ENCODE measurements at regions not wholly inside any gene's neighbourhood (a gene's known extent, or its start where the extent isn't known, plus 50 kb on each side); places are given as distances from the start of the nearest gene placed in this dataset.

DNA sequence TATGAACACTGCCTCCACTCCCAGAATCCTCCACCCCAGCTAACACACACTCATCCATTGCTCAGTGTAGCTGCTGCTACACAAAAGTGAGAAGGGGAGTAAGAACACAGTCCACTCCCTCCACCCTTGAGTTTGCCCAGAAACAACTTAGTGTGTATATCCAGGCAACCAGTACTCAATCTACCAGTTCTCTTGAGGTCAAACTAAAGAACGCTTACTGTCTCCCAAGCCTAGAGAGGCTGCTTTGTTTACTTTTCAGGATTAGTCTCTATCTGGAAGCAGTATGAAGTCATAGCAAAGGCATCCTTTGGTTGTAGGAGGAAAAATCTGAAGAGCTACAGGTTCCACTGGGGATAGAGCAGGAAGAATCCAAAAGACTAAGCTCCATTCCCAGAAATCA is 296.3 kb downstream of the KCNN2 start:
- no peaks in the 10 kb centered on the region for H3K27me3 ChIP-seq
- no peaks in the 10 kb centered on the region for H3K4me1 ChIP-seq
- no peaks in the 10 kb centered on the region for H3K9me3 ChIP-seq
- H3K27ac ChIP-seq: no peak overlapping the region
- no peaks in the 10 kb centered on the region for H3K36me3 ChIP-seq
- intact Hi-C loops (cut with DNase I): no loop called here
- WGBS, 2 donors: 11 to 40% methylated on average over 1 of the region's 1 CpG
- no peak for TF ChIP-seq POLR2A (IDR thresholded peaks at IDR 0.05)
- TF ChIP-seq, protein P1, sequence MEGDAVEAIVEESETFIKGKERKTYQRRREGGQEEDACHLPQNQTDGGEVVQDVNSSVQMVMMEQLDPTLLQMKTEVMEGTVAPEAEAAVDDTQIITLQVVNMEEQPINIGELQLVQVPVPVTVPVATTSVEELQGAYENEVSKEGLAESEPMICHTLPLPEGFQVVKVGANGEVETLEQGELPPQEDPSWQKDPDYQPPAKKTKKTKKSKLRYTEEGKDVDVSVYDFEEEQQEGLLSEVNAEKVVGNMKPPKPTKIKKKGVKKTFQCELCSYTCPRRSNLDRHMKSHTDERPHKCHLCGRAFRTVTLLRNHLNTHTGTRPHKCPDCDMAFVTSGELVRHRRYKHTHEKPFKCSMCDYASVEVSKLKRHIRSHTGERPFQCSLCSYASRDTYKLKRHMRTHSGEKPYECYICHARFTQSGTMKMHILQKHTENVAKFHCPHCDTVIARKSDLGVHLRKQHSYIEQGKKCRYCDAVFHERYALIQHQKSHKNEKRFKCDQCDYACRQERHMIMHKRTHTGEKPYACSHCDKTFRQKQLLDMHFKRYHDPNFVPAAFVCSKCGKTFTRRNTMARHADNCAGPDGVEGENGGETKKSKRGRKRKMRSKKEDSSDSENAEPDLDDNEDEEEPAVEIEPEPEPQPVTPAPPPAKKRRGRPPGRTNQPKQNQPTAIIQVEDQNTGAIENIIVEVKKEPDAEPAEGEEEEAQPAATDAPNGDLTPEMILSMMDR (IDR thresholded peaks at IDR 0.05): no peak
- DNase-seq: no peak
- no peak overlapping the region for H3K4me3 ChIP-seq (replicated peaks in 1 of 3)

DNA sequence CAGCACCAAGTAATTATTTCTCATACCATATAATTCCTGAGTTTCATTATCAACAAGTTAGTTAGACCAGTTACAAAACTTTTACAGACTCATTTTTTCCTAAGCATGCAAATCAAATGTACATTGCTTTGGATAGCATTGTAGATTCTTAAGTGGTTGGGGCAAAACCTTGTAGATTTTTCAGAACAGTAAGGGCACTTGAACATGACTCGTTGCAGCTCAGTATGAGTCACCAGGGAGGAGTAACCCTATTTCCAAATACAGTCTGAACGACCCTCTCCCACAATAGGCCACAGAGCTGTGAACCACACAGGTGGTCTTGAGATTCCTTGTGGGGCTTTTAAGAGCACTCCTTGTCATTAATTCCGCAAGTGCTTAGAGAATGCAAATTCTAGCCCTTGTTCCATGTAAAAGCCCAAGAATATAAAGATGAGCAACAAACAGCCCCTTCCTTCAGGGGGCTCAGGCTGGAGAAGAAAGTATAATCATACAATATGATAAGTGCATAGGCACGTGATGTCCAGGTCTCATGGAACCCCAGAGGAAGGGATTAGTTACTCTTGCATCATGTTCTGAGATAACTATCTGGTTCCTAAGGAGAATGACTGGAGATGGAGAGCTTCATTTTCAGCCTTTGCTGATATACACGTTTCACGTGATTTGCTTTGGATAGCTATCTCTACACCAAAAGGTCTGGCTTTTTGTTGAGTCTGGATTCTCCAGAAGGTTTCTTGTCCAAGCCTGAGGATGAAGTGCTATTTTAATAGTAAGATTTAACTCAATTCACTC is 295.7 kb downstream of the KCNN2 start:
- H3K4me3 ChIP-seq (replicated peaks in 1 of 3): no peak overlapping the region
- 55 to 57% methylated on average over 6 of the region's 6 CpGs for WGBS, 2 donors
- no peak overlapping the region for H3K27ac ChIP-seq
- H3K4me1 ChIP-seq: no peaks in the 10 kb centered on the region
- no peak for DNase-seq
- intact Hi-C loops (cut with DNase I): no loop called here
- H3K36me3 ChIP-seq: no peaks in the 10 kb centered on the region
- no peaks in the 10 kb centered on the region for H3K27me3 ChIP-seq
- no peaks in the 10 kb centered on the region for H3K9me3 ChIP-seq
- no peak for TF ChIP-seq POLR2A (IDR thresholded peaks at IDR 0.05)
- TF ChIP-seq, protein P1 (IDR thresholded peaks at IDR 0.05): no peak

DNA sequence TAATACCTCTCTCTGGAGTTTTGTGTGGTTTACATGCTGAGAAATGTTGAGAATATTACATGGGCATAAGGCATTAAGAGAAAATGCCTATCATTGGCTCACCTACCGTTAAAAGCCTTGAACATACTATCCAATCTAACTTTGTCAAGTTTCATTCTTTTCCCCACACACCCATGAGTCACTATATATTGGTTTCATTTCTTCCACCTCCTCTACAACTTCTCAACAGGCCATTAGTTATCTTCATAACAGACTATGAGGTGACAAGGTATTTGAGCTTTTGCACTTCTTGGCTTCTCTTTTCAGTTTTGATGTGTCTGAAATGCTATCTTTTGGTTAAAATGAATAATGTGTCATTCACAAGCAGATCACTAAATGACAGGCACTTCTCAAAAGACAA is 288.0 kb downstream of the KCNN2 start:
- TF ChIP-seq POLR2A (IDR thresholded peaks at IDR 0.05): no peak
- TF ChIP-seq, protein P1 (IDR thresholded peaks at IDR 0.05): no peak
- Histone ChIP-seq H3K36me3 (no peaks in the 10 kb centered on the region), H3K27ac (no peak overlapping the region), H3K27me3 (no peaks in the 10 kb centered on the region), H3K9me3 (no peaks in the 10 kb centered on the region), H3K4me3 (replicated peaks in 1 of 3) (no peak overlapping the region), H3K4me1 (no peaks in the 10 kb centered on the region)
- no peak for DNase-seq
- intact Hi-C loops (cut with DNase I): no loop called here
- WGBS, 2 donors: 73 to 93% methylated on average over 1 of the region's 1 CpG

DNA sequence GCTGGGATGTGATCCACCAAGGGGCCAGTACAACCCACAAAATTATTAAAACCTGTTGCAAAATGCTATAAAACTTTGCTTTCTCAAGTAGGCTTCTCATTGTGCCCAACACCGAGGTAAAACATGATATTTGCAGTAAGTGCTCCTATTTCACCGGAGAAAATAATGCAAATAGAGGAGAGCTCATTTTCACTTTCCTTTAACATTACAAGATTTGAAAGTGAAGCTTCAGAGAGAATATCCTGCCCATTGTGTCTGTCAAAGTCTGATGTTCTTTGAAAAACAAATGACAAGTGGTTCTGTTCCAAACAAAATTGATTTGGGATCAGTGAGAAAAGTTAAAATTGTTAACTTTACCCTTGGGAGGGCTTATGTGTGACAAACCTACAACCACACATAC is 287.1 kb downstream of the KCNN2 start:
- no peak for DNase-seq
- TF ChIP-seq, protein P1 (IDR thresholded peaks at IDR 0.05): no peak
- no peak for TF ChIP-seq POLR2A (IDR thresholded peaks at IDR 0.05)
- Histone ChIP-seq H3K36me3 (no peaks in the 10 kb centered on the region), H3K27me3 (no peaks in the 10 kb centered on the region), H3K9me3 (no peaks in the 10 kb centered on the region), H3K27ac (no peak overlapping the region), H3K4me3 (replicated peaks in 1 of 3) (no peak overlapping the region), H3K4me1 (no peaks in the 10 kb centered on the region)
- intact Hi-C loops (cut with DNase I): no loop called here
- WGBS, 2 donors: 85 to 87% methylated on average over 2 of the region's 2 CpGs

DNA sequence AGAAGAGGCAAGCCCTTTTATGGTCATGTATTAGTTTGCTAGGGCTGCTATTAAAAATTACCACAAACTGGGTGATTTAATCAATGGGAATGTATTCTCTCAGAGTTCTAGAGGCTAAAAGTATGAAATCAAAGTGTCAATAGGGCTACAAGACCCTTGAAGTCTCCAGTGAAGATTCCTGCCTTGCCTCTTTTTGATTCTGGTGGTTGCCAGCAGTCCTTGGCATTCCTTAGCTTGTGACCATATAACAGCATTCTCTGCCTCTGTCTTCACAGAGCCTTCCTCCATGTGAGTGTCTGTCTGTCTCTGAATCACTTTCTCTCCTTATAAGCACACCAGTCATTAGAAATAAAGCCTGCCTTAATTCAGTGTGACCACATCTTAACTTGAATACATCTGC is 282.7 kb downstream of the KCNN2 start:
- no peak for DNase-seq
- intact Hi-C loops (cut with DNase I): no loop called here
- H3K9me3 ChIP-seq: no peaks in the 10 kb centered on the region
- no peak for TF ChIP-seq POLR2A (IDR thresholded peaks at IDR 0.05)
- TF ChIP-seq, protein P1 (IDR thresholded peaks at IDR 0.05): no peak
- no peaks in the 10 kb centered on the region for H3K4me1 ChIP-seq
- H3K36me3 ChIP-seq: no peaks in the 10 kb centered on the region
- no peaks in the 10 kb centered on the region for H3K27me3 ChIP-seq
- H3K27ac ChIP-seq: no peak overlapping the region
- H3K4me3 ChIP-seq (replicated peaks in 1 of 3): no peak overlapping the region
